Left lung (tissue), 4 donors: ENCODE measurements at regions not wholly inside any gene's neighbourhood (a gene's known extent, or its start where the extent isn't known, plus 50 kb on each side); places are given as distances from the start of the nearest gene placed in this dataset.
"Not testable (repeated sequence)": the region's sequence is repeated elsewhere in the genome, so short reads cannot be mapped to it uniquely, and the experiment has no call there.

ENCODE experiments used
- ATAC-seq: fragments of 200-7000 bp; cut with Tn5 transposase; one replicate; pipeline ENCODE4 v1.9.1; 2020; ENCODE audit warnings: moderate library complexity
- DNase-seq, 4 donors: peaks; one replicate each; pipeline ENCODE4 v3.0.0-alpha.2; 2013 to 2020
- H3K27ac ChIP-seq, 2 donors: fragments of 200-600 bp; sonication (generic) in 1 of 2; one replicate each; pipeline versions ENCODE4 v1.5.0 to v1.8.0; 2020 to 2021
- H3K27me3 ChIP-seq, 2 donors: fragments of 200-600 bp; sonication (generic) in 1 of 2; one replicate each; pipeline versions ENCODE4 v1.5.0 to v1.8.0; 2020 to 2021
- H3K36me3 ChIP-seq, 2 donors: fragments of 200-600 bp; sonication (generic) in 1 of 2; one replicate each; pipeline versions ENCODE4 v1.5.0 to v1.8.0; 2020 to 2021
- H3K4me1 ChIP-seq, 2 donors: fragments of 200-600 bp; one replicate each; pipeline ENCODE4 v1.8.0; 2021
- H3K4me3 ChIP-seq, 2 donors: fragments of 200-600 bp; sonication (generic) in 1 of 2; one replicate each; pipeline versions ENCODE4 v1.5.0 to v1.8.0; 2020 to 2021; ENCODE audit warnings: mild to moderate bottlenecking in 1 of 2
- H3K9me3 ChIP-seq, 2 donors: fragments of 200-600 bp; sonication (generic) in 1 of 2; one replicate each; pipeline versions ENCODE4 v1.5.0 to v1.8.0; 2020 to 2021
- CTCF ChIP-seq, 2 donors: fragments of 200-600 bp; sonication (generic) in 1 of 2; IDR thresholded peaks; one replicate each; pipeline versions ENCODE4 v1.5.0 to v1.8.0; 2021; ENCODE audit warnings: antibody characterized with exemption in 2 of 2
- intact Hi-C, 2 donors: fragments of 100-400 bp; cut with DNase I; formaldehyde crosslinking; loops; one replicate each; pipeline versions ENCODE4 v1.11.2 to v1.14.2; 2022
- donor health status: DM: no; HTN: yes; CAD: no.
- donor health status: DM: no; HTN: no; CAD: no.

DNA sequence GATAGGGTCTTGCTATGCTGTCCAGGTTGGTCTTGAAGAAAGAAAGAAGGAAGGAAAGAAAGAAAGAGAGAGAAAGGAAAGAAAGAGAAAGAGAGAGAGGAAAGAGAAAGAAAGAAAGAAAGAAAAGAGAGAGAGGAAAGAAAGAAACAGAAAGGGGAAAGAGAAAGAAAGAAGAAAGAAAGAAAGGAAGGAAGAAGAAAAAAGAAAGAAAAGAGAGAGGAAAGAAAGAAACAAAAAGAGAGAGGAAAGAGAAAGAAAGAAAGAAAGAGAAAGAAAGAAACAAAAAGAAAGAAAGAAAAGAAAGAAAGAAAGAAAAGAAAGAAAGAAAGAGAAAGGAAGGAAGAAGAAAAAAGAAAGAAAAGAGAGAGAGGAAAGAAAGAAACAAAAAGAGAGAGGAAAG is 95.8 kb upstream of the SHOX start:
- intact Hi-C loops: no loop called here
- no peak for ATAC-seq
- Histone ChIP-seq H3K27me3 (no peaks in the 10 kb centered on the region), H3K27ac (no peak overlapping the region), H3K36me3 (no peaks in the 10 kb centered on the region), H3K9me3 (peaks cover 0 to 11% of the 10 kb centered on the region in 2 donors), H3K4me1 (no peaks in the 10 kb centered on the region), H3K4me3 (no peak overlapping the region)
- TF ChIP-seq CTCF (IDR thresholded peaks at IDR 0.05): no peak
- no peak for DNase-seq

- ATAC-seq (no peak), DNase-seq (no peak)
- peaks cover 0 to 6% of the 10 kb centered on the region in 2 donors for H3K9me3 ChIP-seq
- no peaks in the 10 kb centered on the region for H3K27me3 ChIP-seq
- H3K4me1 ChIP-seq: no peaks in the 10 kb centered on the region
- H3K27ac ChIP-seq: no peak overlapping the region
- TF ChIP-seq CTCF (IDR thresholded peaks at IDR 0.05): no peak
- intact Hi-C loops: no loop called here
- no peak overlapping the region for H3K4me3 ChIP-seq
- no peaks in the 10 kb centered on the region for H3K36me3 ChIP-seq
These were observed 94.0 kb upstream of the SHOX start for GRCh38 chrX:536616-537015.

- no peaks in the 10 kb centered on the region for H3K36me3 ChIP-seq
- H3K9me3 ChIP-seq: peaks cover 0 to 8% of the 10 kb centered on the region in 2 donors
- no peak overlapping the region for H3K4me3 ChIP-seq
- no peak overlapping the region for H3K27ac ChIP-seq
- DNase-seq (no peak), ATAC-seq (no peak)
- TF ChIP-seq CTCF (IDR thresholded peaks at IDR 0.05): no peak
- no peaks in the 10 kb centered on the region for H3K27me3 ChIP-seq
- H3K4me1 ChIP-seq: no peaks in the 10 kb centered on the region
- intact Hi-C loops: no loop called here
These were observed 93.4 kb upstream of the SHOX start for GRCh38 chrX:537151-537550.

- no peaks in the 10 kb centered on the region for H3K36me3 ChIP-seq
- no peaks in the 10 kb centered on the region for H3K27me3 ChIP-seq
- no peaks in the 10 kb centered on the region for H3K4me1 ChIP-seq
- no peak for DNase-seq
- intact Hi-C loops: no loop called here
- H3K9me3 ChIP-seq: peaks cover 0 to 12% of the 10 kb centered on the region in 2 donors
- no peak overlapping the region for H3K4me3 ChIP-seq
- no peak for ATAC-seq
- no peak overlapping the region for H3K27ac ChIP-seq
- TF ChIP-seq CTCF (IDR thresholded peaks at IDR 0.05): no peak
These were observed 92.3 kb upstream of the SHOX start for GRCh38 chrX:538311-538710.

DNA sequence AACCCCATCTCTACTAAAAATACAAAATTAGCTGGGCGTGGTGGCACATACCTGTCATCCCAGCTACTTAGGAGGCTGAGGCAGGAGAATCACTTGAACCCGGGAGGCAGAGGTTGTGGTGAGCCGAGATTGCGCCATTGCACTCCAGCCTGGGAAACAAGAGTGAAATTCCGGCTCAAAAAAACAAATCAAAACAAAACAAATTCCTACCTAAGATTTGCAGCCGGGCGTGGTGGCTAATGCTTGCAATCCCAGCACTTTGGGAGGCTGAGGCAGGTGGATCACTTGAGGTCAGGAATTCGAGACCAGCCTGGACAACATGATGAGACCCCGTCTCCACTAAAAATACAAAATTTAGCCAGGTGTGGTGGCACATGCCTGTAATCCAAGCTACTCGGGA is 89.6 kb upstream of the SHOX start:
- DNase-seq, H3K27ac ChIP-seq, ATAC-seq, H3K4me3 ChIP-seq, H3K36me3 ChIP-seq, intact Hi-C loops, H3K27me3 ChIP-seq, H3K4me1 ChIP-seq: not testable (repeated sequence)
- peaks cover 0 to 12% of the 10 kb centered on the region in 2 donors for H3K9me3 ChIP-seq

DNA sequence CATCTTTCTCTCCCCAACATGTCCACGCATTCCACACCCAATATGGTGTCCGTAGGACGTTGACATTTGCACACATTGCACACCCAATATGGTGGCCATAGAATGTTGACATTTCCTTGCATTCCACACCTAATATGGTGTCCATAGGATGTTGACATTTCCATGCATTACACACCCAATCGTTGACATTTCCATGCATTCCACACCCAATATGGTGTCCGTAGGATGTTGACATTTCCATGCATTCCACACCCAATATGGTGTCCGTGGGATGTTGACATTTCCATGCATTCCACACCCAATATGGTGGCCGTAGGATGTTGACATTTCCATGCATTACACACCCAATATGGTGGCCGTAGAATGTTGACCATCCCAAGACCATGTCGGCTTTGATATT is 88.4 kb upstream of the SHOX start:
- Histone ChIP-seq H3K4me1 (no peaks in the 10 kb centered on the region), H3K27me3 (peaks cover 0 to 7% of the 10 kb centered on the region in 2 donors), H3K27ac (no peak overlapping the region), H3K4me3 (no peak overlapping the region), H3K36me3 (no peaks in the 10 kb centered on the region), H3K9me3 (peaks cover 0 to 12% of the 10 kb centered on the region in 2 donors)
- TF ChIP-seq CTCF (IDR thresholded peaks at IDR 0.05): no peak
- intact Hi-C loops: no loop called here
- DNase-seq (no peak), ATAC-seq (no peak)
